B cell (primary cell): ENCODE measurements at regions not wholly inside any gene's neighbourhood (a gene's known extent, or its start where the extent isn't known, plus 50 kb on each side); places are given as distances from the start of the nearest gene placed in this dataset.

Experiments
- ATAC-seq: fragments of 200-7000 bp; cut with Tn5 transposase; one replicate; pipeline ENCODE4 v1.10.0; 2021; ENCODE audit warnings: low read depth, mild to moderate bottlenecking, moderate number of reproducible peaks, moderate library complexity
- CTCF ChIA-PET: fragments of 350-600 bp; sonication (Branson Sonifier 250); formaldehyde crosslinking; loops from one replicate; lab custom pipeline; 2021; ENCODE audit warnings: antibody characterized with exemption, inconsistent platforms; lab: Charles Lee
- POLR2A ChIA-PET: fragments of 350-600 bp; sonication (Branson Sonifier 250); formaldehyde crosslinking; loops from one replicate; lab custom pipeline; 2021; ENCODE audit warnings: antibody characterized with exemption; lab: Charles Lee
- DNase-seq: peaks from one replicate; pipeline ENCODE4 v3.0.0; 2013
- H2AFZ ChIP-seq: 2 replicates; pipeline ENCODE4 v1.6.1; 2012; ENCODE audit warnings: mild to moderate bottlenecking, low read depth, low read length; ENCODE audit not compliant: insufficient read depth, poor library complexity, severe bottlenecking
- H3K27ac ChIP-seq, 2 donors: 1 replicate in 1 of 2; 2 replicates in 1 of 2; pipeline ENCODE4 v1.5.1; 2012 to 2013; ENCODE audit warnings: low read length in 2 of 2, mild to moderate bottlenecking in 2 of 2, moderate library complexity in 1 of 2
- H3K27me3 ChIP-seq, 4 experiments: fragments of 200-600 bp in 1 of 4; sonication (generic) in 1 of 4; replicated peaks in 1 of 4; 1 replicate in 2 of 4; 2 replicates in 2 of 4; pipeline versions ENCODE4 v1.6.1 to v1.7.0; 2013 to 2016; ENCODE audit warnings: low read length in 3 of 4, mild to moderate bottlenecking in 2 of 4, mixed read lengths in 1 of 4, moderate library complexity in 1 of 4; ENCODE audit not compliant: insufficient read depth in 4 of 4, control insufficient read depth in 3 of 4; ENCODE audit errors: control extremely low read depth in 1 of 4
- H3K36me3 ChIP-seq, 2 experiments: replicated peaks in 1 of 2; 1 replicate in 1 of 2; 2 replicates in 1 of 2; pipeline versions ENCODE4 v1.6.1 to v1.7.1; 2013; ENCODE audit warnings: low read length in 1 of 2; ENCODE audit not compliant: insufficient read depth in 2 of 2, control insufficient read depth in 1 of 2; ENCODE audit errors: control extremely low read depth in 1 of 2, extremely low read depth in 1 of 2
- H3K4me1 ChIP-seq, 2 donors: fragments of 200-600 bp in 1 of 2; sonication (generic) in 1 of 2; 1 replicate in 1 of 2; 2 replicates in 1 of 2; pipeline versions ENCODE4 v1.5.1 to v1.6.1; 2013 to 2017; ENCODE audit warnings: low read length in 2 of 2; ENCODE audit not compliant: control insufficient read depth in 2 of 2, insufficient read depth in 2 of 2
- H3K4me2 ChIP-seq: replicated peaks from 2 replicates; pipeline ENCODE3; 2012; ENCODE audit warnings: mild to moderate bottlenecking, low read depth, low read length; ENCODE audit not compliant: poor library complexity, severe bottlenecking
- H3K4me3 ChIP-seq, 5 experiments: fragments of 200-600 bp in 1 of 5; sonication (generic) in 1 of 5; 1 replicate in 3 of 5; 2 replicates in 2 of 5; pipeline versions ENCODE4 v1.5.1 to v1.7.0; 2011 to 2016; ENCODE audit warnings: low read length in 4 of 5, mild to moderate bottlenecking in 4 of 5, low read depth in 2 of 5, control low read depth in 1 of 5, moderate library complexity in 1 of 5; ENCODE audit not compliant: insufficient read depth in 1 of 5; ENCODE audit errors: control extremely low read depth in 1 of 5, extremely low read depth in 1 of 5
- H3K79me2 ChIP-seq: fragments of 200-600 bp; sonication (generic); one replicate; pipeline ENCODE4 v1.6.0; 2016; ENCODE audit warnings: low read length; ENCODE audit not compliant: control insufficient read depth, insufficient read depth
- H3K9ac ChIP-seq: fragments of 200-600 bp; sonication (generic); 2 replicates; pipeline ENCODE4 v1.6.1; 2017; ENCODE audit warnings: mild to moderate bottlenecking, low read length, moderate library complexity
- H3K9me3 ChIP-seq, 3 donors: one replicate each; pipeline versions ENCODE4 v1.6.1 to v1.7.1; 2013; ENCODE audit warnings: low read length in 2 of 3; ENCODE audit not compliant: control insufficient read depth in 2 of 3, insufficient read depth in 1 of 3; ENCODE audit errors: control extremely low read depth in 1 of 3
- H4K20me1 ChIP-seq: 2 replicates; pipeline ENCODE4 v1.6.0; 2012; ENCODE audit warnings: mild to moderate bottlenecking, low read length; ENCODE audit not compliant: insufficient read depth, control insufficient read depth, poor library complexity, severe bottlenecking
- H3K27ac Mint-ChIP-seq: one replicate; pipeline ENCODE4 v1.8.0; 2021; ENCODE audit warnings: mixed read lengths
- H3K27me3 Mint-ChIP-seq: one replicate; pipeline ENCODE4 v1.8.0; 2021; ENCODE audit warnings: mixed read lengths
- H3K4me1 Mint-ChIP-seq: one replicate; pipeline ENCODE4 v1.8.0; 2021; ENCODE audit warnings: mixed read lengths
- H3K4me3 Mint-ChIP-seq: one replicate; pipeline ENCODE4 v1.8.0; 2021; ENCODE audit warnings: mixed read lengths
- H3K9me3 Mint-ChIP-seq: one replicate; pipeline ENCODE4 v1.8.0; 2022; ENCODE audit warnings: mixed read lengths; ENCODE audit not compliant: insufficient read depth
- EZH2 ChIP-seq: IDR thresholded peaks from 2 replicates; pipeline ENCODE4 v1.6.1; 2012; ENCODE audit warnings: borderline replicate concordance, low read depth, mild to moderate bottlenecking, moderate library complexity, low read length; ENCODE audit not compliant: insufficient read depth, poor library complexity, severe bottlenecking
- WGBS: methylation state at CpG from one replicate; pipeline ENCODE4 v1.1.5; 2013; ENCODE audit warnings: missing lambda C conversion rate; ENCODE audit not compliant: insufficient coverage; 5-methylcytosine and 5-hydroxymethylcytosine counted together
- intact Hi-C: fragments of 100-400 bp; cut with micrococcal nuclease; formaldehyde crosslinking; loops from one replicate; pipeline ENCODE4 v1.10.0; 2022
- TF ChIP-seq, protein P1 (sequence below): fragments of 200-600 bp; IDR thresholded peaks from one replicate; pipeline ENCODE4 v1.8.0; 2022; ENCODE audit warnings: antibody characterized with exemption, mild to moderate bottlenecking

DNA sequence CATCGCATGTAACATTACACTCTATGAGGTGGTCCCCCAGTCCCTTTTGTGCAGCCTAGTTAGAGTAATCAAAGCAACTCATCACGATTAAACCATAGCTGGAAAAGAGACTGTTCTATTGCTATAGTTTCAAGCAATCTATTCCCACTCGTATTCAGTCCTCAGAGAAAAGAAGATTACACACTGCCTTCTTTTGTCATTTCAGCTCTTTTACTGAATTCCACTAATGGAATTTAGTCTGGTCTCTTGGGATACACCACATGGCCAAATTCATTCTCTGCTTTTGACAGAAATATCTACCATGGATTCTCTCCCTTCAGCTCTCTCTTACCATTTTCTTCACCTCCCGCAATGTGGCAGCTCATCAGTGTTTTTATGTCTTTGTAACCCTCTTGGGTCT, 108.9 kb upstream of the HDAC9 start:
- peaks cover 0 to 1% of the 10 kb centered on the region in 2 experiments for H3K36me3 ChIP-seq
- Mint-ChIP-seq H3K4me3 (no peak overlapping the region), H3K4me1 (peaks cover 45% of the 10 kb centered on the region), H3K27me3 (no peaks in the 10 kb centered on the region), H3K27ac (no peak overlapping the region), H3K9me3 (no peaks in the 10 kb centered on the region)
- H3K4me2 ChIP-seq: no peak overlapping the region
- TF ChIP-seq EZH2: no peak
- TF ChIP-seq, protein P1, sequence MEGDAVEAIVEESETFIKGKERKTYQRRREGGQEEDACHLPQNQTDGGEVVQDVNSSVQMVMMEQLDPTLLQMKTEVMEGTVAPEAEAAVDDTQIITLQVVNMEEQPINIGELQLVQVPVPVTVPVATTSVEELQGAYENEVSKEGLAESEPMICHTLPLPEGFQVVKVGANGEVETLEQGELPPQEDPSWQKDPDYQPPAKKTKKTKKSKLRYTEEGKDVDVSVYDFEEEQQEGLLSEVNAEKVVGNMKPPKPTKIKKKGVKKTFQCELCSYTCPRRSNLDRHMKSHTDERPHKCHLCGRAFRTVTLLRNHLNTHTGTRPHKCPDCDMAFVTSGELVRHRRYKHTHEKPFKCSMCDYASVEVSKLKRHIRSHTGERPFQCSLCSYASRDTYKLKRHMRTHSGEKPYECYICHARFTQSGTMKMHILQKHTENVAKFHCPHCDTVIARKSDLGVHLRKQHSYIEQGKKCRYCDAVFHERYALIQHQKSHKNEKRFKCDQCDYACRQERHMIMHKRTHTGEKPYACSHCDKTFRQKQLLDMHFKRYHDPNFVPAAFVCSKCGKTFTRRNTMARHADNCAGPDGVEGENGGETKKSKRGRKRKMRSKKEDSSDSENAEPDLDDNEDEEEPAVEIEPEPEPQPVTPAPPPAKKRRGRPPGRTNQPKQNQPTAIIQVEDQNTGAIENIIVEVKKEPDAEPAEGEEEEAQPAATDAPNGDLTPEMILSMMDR: no peak
- H3K4me1 ChIP-seq: peaks cover 33 to 34% of the 10 kb centered on the region in 2 donors
- ChIA-PET CTCF (interaction anchor here (0.9 to 2.3 kb wide), 5 partner anchors 15 to 224 kb away, joined by 3 to 7 read pairs (median 4); no protein-coding TSS in a partner anchor), POLR2A (interaction anchor here (0.6 kb wide), 1 partner anchor 183 kb away, joined by 3 read pairs; no protein-coding TSS in a partner anchor)
- no peak overlapping the region for H3K4me3 ChIP-seq
- 100% methylated on average over 2 of the region's 4 CpGs for WGBS
- no peaks in the 10 kb centered on the region for H3K9me3 ChIP-seq
- ATAC-seq (no peak), DNase-seq (no peak)
- H2AFZ ChIP-seq: no peak overlapping the region
- no peak overlapping the region for H3K27ac ChIP-seq
- no peaks in the 10 kb centered on the region for H3K27me3 ChIP-seq
- H4K20me1 ChIP-seq: peaks cover 14% of the 10 kb centered on the region
- intact Hi-C loops: loop anchor here (2.0 kb wide), 1 partner anchor 14 kb away; no protein-coding TSS in a partner anchor
- H3K79me2 ChIP-seq: peaks cover 34% of the 10 kb centered on the region
- no peak overlapping the region for H3K9ac ChIP-seq

GRCh38 chr7:18387191-18387735, 108.3 kb upstream of the HDAC9 start:
- Histone ChIP-seq H3K27ac (no peak overlapping the region), H3K4me2 (no peak overlapping the region), H3K36me3 (peaks cover 0 to 1% of the 10 kb centered on the region in 2 experiments), H3K9ac (no peak overlapping the region), H3K4me3 (no peak overlapping the region), H3K27me3 (no peaks in the 10 kb centered on the region), H3K79me2 (peaks cover 41% of the 10 kb centered on the region), H2AFZ (no peak overlapping the region), H4K20me1 (peaks cover 14% of the 10 kb centered on the region), H3K9me3 (no peaks in the 10 kb centered on the region), H3K4me1 (peaks cover 34 to 35% of the 10 kb centered on the region in 2 donors)
- intact Hi-C loops: loop anchor here (2.0 kb wide), 1 partner anchor 14 kb away; no protein-coding TSS in a partner anchor
- no peak overlapping the region for H3K4me3 Mint-ChIP-seq
- peaks cover 48% of the 10 kb centered on the region for H3K4me1 Mint-ChIP-seq
- no peak for DNase-seq
- H3K27ac Mint-ChIP-seq: peak overlapping the region; percentile 17
- no peaks in the 10 kb centered on the region for H3K27me3 Mint-ChIP-seq
- CTCF ChIA-PET: interaction anchor here (0.9 to 1.5 kb wide), 3 partner anchors 15 to 204 kb away, joined by 3 to 4 read pairs (median 4); no protein-coding TSS in a partner anchor
- WGBS: 10% methylated on average over 2 of the region's 2 CpGs
- POLR2A ChIA-PET: no interaction called here
- TF ChIP-seq EZH2: no peak
- TF ChIP-seq, protein P1: no peak
- no peaks in the 10 kb centered on the region for H3K9me3 Mint-ChIP-seq
- ATAC-seq: no peak
